Fibroblast of mammary gland (primary cell): ENCODE measurements at regions not wholly inside any gene's neighbourhood (a gene's known extent, or its start where the extent isn't known, plus 50 kb on each side); places are given as distances from the start of the nearest gene placed in this dataset.

Source experiments
- DNase-seq: peaks from one replicate; pipeline ENCODE4 v3.0.0-alpha.2; 2010; ENCODE audit warnings: low read depth
- H3K4me3 ChIP-seq: 2 replicates; pipeline ENCODE4 v1.5.1; 2011; ENCODE audit warnings: low read depth, mild to moderate bottlenecking, low read length, moderate library complexity; ENCODE audit not compliant: control insufficient read depth
- CTCF ChIP-seq: conservative IDR thresholded peaks from 2 replicates; pipeline ENCODE4 v1.5.1; 2011; ENCODE audit warnings: low read depth, low read length, inconsistent platforms; ENCODE audit not compliant: control insufficient read depth, insufficient read depth

GRCh38 chr22:49142891-49143290, 684.8 kb downstream of the BRD1 start:
- DNase-seq: no peak
- no peak overlapping the region for H3K4me3 ChIP-seq
- no peak for TF ChIP-seq CTCF

DNA sequence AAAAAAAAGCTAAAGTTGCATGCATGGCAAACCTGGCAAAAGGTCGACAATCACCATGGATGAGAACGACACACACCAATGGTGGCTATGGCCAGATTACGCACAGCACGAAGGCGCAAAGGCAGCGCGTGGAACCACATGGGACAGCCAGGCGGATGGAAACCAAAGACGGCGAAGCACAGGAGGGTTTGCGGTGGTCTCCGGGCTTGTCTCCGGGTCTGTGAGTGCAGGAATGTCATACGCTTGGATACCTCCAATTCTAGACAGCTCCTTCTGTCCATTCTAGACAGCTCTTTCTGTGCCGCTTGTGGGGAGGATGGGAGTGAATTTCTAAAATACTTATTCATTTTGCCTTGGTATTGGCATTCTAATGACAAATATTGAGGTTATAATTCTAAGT, 685.4 kb downstream of the BRD1 start:
- TF ChIP-seq CTCF: no peak
- DNase-seq: no peak
- H3K4me3 ChIP-seq: no peak overlapping the region

DNA sequence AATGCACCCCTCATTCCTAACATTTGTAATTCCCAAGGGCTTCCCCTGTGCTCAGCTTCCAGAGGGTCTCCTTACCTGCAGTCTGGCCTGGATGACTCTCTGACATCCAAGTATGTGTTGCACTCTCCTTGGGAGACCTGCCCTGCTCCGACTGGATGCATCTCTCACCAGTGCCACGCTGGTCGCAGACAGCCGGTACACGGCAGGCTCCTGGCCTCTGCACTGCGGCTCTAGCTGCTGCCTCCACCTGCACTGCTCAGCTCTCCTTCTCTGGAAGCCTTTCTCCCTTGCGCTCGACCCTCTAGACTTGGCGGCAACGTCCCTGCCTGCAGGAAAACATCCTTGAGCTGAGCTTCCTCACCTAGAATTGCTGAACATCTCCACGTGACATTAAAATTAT, 685.9 kb downstream of the BRD1 start:
- H3K4me3 ChIP-seq: no peak overlapping the region
- no peak for DNase-seq
- TF ChIP-seq CTCF: no peak

DNA sequence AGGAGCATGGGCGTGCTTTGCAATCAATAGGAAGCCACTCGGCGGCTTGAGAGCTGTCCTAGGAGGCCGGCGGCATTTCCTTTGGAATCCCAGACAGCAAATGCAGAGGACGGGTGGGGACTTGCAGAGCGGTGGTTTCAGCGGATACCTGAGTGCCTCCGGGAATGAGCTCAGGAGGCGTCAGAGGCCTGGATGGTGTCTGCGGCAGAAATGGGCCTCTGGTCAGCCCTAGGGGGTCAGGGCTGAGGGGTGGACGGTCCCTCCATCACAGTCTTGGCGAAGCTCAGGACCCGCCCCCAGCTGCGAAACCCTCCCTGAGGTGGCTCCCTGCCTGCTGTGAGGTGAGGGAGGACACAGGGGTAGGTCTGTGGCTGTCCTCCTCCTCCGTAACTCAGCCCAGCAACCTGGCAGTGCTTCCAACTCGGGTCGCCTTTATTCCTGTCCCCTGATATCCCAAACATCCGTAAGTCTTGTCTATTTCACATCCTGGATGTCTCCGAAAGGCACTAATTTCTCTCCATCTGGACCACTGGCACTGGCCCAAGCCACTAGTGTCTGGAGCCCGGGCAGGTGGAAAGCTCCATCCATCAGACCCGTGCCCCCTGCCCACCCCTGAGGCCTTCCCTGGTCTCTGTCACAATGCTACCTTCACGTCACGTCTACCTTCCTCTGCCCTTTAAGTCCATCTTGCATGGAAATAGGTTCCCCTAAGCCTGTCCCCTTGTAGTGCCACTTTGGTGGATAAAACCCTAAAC, 686.6 kb downstream of the BRD1 start:
- H3K4me3 ChIP-seq: no peak overlapping the region
- no peak for TF ChIP-seq CTCF
- no peak for DNase-seq

DNA sequence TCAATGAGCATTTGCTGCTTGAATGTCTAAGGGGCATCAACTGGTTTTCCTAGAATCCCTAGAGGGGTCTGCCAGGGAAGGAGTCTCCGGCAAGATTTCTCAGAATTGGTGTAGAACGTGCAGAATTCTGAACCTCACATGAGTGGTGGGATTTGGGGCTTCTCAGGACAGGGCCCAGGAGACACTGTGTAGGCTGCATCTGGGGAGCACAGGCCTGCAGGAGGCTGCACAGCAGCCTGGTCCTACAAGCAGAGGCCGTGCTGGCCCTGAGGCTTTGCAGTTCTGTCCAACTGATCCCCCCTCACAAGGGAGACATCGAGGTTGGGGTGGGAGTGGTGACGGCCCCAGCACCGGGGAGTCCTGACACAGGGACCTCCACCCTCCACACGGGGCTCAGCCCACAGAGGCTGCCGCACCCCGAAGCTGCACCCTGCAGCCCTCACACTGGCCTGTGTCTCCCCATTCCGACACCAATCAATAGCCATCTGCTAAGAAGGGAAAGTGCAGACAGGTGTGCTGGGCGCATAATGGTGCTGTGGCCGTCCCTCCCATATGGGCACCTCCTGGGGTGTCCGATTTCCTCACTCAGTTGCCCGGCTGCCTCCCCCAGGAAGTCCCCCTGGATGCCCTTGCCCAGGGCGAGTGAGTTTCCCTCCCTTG, 688.1 kb downstream of the BRD1 start:
- H3K4me3 ChIP-seq: no peak overlapping the region
- no peak for DNase-seq
- TF ChIP-seq CTCF: no peak

DNA sequence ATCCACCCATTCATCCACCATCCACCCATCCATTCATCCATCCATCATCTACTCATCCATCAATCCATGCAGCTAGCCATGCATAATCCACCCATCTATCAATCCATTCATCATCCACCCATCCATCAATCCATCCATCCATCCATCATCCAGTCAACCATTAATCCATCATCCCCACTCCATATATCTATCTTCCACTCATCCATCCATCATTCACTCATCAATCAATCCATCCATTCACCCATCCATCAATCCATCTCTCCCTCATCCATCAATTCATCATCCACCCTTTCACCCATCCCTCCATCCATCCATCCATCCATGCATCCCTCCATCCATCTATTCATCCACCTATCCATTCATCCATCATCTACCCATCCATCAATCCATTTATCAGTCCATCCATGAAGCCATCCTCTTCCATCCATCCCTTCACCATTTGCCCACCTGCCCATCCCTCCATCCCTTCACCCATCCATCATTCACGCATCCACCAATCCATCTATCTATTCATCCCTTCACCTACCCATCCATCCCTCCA, 689.4 kb downstream of the BRD1 start:
- no peak for TF ChIP-seq CTCF
- DNase-seq: no peak
- no peak overlapping the region for H3K4me3 ChIP-seq
